HUES64 (cell line): ENCODE measurements at regions not wholly inside any gene's neighbourhood (a gene's known extent, or its start where the extent isn't known, plus 50 kb on each side); places are given as distances from the start of the nearest gene placed in this dataset.

Source experiments
- H3K27ac ChIP-seq: 2 replicates; pipeline ENCODE4 v1.7.0; 2013; ENCODE audit warnings: low read depth, low read length, inconsistent platforms
- H3K27me3 ChIP-seq: 2 replicates; pipeline ENCODE4 v1.6.1; 2013; ENCODE audit warnings: mild to moderate bottlenecking, low read length; ENCODE audit not compliant: insufficient read depth
- H3K36me3 ChIP-seq: 2 replicates; pipeline ENCODE4 v1.6.1; 2013; ENCODE audit warnings: mild to moderate bottlenecking, low read length; ENCODE audit not compliant: insufficient read depth
- H3K4me1 ChIP-seq: 2 replicates; pipeline ENCODE4 v1.6.1; 2013; ENCODE audit warnings: mild to moderate bottlenecking, low read length, moderate library complexity; ENCODE audit not compliant: insufficient read depth
- H3K4me3 ChIP-seq: 2 replicates; pipeline ENCODE4 v1.5.1; 2013; ENCODE audit warnings: mild to moderate bottlenecking, low read length, moderate library complexity
- H3K9ac ChIP-seq: 2 replicates; pipeline ENCODE4 v1.6.1; 2013; ENCODE audit warnings: mild to moderate bottlenecking, low read depth, low read length
- H3K9me3 ChIP-seq: 2 replicates; pipeline ENCODE4 v1.6.1; 2013; ENCODE audit warnings: low read depth, low read length; ENCODE audit not compliant: insufficient read depth
- WGBS: fragments of 150-250, 120-280 bp; methylation state at CpG from one replicate; pipeline ENCODE4 v1.1.7; 2013; ENCODE audit warnings: missing lambda C conversion rate; 5-methylcytosine and 5-hydroxymethylcytosine counted together

DNA sequence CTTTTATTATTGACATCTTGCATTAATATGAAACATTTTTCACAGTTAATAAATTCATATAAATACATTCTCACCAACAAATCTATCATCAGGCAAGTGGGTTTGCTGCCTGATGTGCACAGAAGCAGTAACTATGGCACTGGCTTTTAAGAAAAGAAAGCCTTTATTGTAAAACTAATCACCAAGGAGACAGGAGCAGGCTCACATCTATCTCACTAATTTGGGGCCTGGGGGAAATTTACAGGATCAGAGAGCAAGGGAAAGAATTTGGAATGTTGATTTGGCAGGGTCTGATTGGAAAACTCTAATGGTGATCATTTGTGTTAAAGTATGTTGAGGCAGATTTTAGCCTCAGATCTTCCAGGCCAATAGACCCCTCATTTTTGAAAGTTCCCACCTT is 605.7 kb downstream of the POM121L12 start:
- no peaks in the 10 kb centered on the region for H3K27me3 ChIP-seq
- H3K36me3 ChIP-seq = no peaks in the 10 kb centered on the region
- 0 out of 2 replicates have a peak, but pooled peaks cover 2% of the 10 kb centered on the region for H3K9me3 ChIP-seq
- no peak overlapping the region for H3K27ac ChIP-seq
- H3K9ac ChIP-seq = no peak overlapping the region
- H3K4me3 ChIP-seq = no peak overlapping the region
- peaks cover 16% of the 10 kb centered on the region for H3K4me1 ChIP-seq

DNA sequence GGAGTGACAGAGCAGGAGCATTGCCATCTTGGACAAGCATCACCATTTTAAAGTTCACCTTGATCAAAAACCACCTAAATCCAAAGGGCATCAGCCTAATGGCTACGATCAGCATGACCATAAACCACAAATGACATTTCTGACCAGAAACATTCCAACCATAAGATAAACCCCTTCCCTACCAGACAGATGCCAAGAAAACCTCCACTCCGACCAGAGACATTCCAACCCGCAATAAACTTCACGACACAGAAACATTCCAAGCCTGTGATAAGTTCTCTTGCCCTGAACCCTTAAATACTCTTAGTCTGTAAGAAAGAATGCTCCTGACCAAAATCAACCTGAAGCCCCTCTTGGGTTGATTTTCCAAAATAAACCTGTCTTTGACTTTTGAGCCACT is 606.9 kb downstream of the POM121L12 start:
- no peak overlapping the region for H3K27ac ChIP-seq
- no peaks in the 10 kb centered on the region for H3K27me3 ChIP-seq
- H3K9me3 ChIP-seq = no peaks in the 10 kb centered on the region
- no peak overlapping the region for H3K4me3 ChIP-seq
- H3K4me1 ChIP-seq = peaks cover 16% of the 10 kb centered on the region
- no peak overlapping the region for H3K9ac ChIP-seq
- WGBS = 92% methylated on average over 4 of the region's 4 CpGs
- no peaks in the 10 kb centered on the region for H3K36me3 ChIP-seq

DNA sequence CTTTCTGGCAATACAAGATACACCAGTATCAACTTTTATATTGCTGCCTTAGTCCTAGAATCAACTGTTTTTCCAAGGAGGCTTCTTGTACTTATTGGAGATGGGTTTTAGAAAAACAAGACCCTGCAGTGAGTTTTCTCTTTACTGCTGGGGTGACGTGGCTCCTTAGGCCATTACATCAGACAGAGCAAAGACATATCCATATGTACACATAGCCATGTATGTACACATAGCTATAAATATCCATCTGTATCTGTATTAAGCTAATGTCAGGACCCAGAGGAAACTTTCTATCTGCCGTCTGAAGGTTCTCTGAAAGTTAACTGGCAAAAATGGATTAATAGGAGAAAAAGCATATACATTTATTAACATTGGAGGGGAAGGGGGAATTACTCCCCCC is 607.4 kb downstream of the POM121L12 start:
- Histone ChIP-seq H3K4me3 (no peak overlapping the region), H3K27me3 (no peaks in the 10 kb centered on the region), H3K27ac (no peak overlapping the region), H3K9me3 (no peaks in the 10 kb centered on the region), H3K9ac (no peak overlapping the region), H3K36me3 (no peaks in the 10 kb centered on the region), H3K4me1 (peaks cover 16% of the 10 kb centered on the region)
- 88% methylated on average over 1 of the region's 2 CpGs for WGBS

DNA sequence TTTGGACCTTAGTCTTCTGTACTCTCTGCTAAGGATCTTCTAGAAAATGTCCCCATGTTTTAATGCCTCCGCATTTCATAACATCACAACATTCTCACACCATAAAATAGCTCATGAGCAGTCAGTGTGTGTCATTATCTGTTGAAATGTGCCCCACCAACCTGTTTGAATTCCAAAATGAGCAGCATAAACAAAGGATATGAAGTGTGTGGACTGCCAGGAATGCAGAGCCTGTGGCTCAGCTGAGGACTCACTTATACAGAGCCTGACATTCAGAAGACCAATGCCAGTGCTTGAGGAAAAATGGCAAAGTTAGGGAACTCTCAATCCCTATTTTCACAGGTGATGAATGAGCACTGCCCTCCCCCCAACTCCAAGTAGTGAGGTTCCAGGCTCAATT is 621.4 kb downstream of the POM121L12 start:
- 80% methylated on average over 1 of the region's 1 CpG for WGBS
- no peaks in the 10 kb centered on the region for H3K36me3 ChIP-seq

DNA sequence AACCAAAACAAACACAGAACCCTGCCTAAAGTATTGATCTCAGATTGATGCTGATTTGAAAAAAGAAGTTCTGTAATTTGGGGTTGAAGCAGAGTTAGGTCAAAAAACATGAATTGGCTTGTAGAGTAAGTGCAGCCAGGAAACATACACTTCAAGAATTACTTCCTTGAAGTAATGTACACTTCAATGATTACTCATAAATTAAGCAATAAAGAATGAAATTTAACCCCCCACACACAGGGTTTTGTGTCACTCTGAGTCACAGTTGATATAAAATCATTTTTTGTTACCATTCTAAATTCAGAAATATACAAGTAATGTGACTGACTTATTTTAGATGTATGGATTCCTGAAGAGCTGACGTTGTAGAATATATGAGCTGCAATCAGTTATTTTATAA is 622.2 kb downstream of the POM121L12 start:
- no peak overlapping the region for H3K27ac ChIP-seq
- H3K4me3 ChIP-seq = no peak overlapping the region
- no peak overlapping the region for H3K9ac ChIP-seq
- H3K9me3 ChIP-seq = no peaks in the 10 kb centered on the region
- no CpG with 5 or more reads among the region's 1 CpG for WGBS
- H3K27me3 ChIP-seq = no peaks in the 10 kb centered on the region
- H3K4me1 ChIP-seq = 0 out of 2 replicates have a peak, but pooled peaks cover 6% of the 10 kb centered on the region
- no peaks in the 10 kb centered on the region for H3K36me3 ChIP-seq

More for the DNA sequence above, 621.4 kb downstream of the POM121L12 start:
- Histone ChIP-seq H3K27ac (no peak overlapping the region), H3K9ac (no peak overlapping the region), H3K4me3 (no peak overlapping the region), H3K4me1 (0 out of 2 replicates have a peak, but pooled peaks cover 6% of the 10 kb centered on the region), H3K9me3 (no peaks in the 10 kb centered on the region), H3K27me3 (no peaks in the 10 kb centered on the region)

DNA sequence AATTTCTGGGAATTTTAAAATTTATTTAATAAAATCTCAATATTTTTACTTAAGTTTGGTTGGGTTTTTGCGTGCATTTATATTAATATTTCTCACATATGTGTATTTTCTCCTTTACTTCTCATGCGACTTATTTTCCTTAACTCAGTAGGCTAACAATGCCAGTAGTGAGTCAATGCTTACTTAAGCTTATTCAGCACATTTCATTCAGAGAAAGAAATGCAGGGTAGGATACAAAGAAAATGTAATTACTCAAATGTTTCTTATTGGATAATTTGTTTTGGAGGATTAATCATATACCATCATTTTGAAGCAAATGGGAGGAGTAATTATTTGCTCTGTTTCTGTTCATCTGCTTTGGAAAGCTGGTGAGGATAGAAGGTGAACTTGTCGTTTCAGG is 623.5 kb downstream of the POM121L12 start:
- Histone ChIP-seq H3K27me3 (no peaks in the 10 kb centered on the region), H3K9me3 (no peaks in the 10 kb centered on the region), H3K9ac (no peak overlapping the region), H3K4me3 (no peak overlapping the region), H3K4me1 (0 out of 2 replicates have a peak, but pooled peaks cover 6% of the 10 kb centered on the region), H3K27ac (no peak overlapping the region), H3K36me3 (no peaks in the 10 kb centered on the region)
- WGBS = 97% methylated on average over 1 of the region's 3 CpGs

DNA sequence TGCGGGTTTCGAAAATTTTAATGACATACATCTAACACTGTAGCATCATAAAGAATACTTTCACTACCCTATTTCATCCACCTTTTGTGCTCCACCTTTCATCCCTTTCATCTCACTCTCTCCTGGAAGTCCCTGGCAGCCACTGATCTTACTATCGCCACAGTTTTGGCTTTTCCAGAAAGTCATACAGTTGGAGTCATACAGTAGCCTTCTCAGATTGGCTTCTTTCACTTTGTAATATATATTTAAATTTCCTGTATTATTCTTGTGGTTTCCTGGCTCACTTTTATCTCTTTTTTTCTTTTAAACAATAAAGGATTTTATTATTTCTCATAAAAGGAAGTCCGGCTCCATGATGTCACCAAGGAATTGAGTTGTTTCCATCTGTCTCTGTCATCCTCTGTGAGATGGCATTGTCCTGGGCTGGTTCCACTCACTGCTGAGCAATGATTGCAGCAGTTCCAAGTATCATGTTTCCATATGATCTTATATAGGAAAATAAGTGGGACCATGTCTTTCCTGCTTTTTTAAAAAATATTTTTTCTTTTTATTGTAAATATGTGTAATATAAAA is 626.3 kb downstream of the POM121L12 start:
- WGBS = 86% methylated on average over 4 of the region's 4 CpGs
- no peaks in the 10 kb centered on the region for H3K9me3 ChIP-seq
- no peak overlapping the region for H3K4me3 ChIP-seq
- H3K27ac ChIP-seq = no peak overlapping the region
- H3K27me3 ChIP-seq = no peaks in the 10 kb centered on the region
- no peaks in the 10 kb centered on the region for H3K36me3 ChIP-seq
- H3K4me1 ChIP-seq = 0 out of 2 replicates have a peak, but pooled peaks cover 4% of the 10 kb centered on the region
- no peak overlapping the region for H3K9ac ChIP-seq

DNA sequence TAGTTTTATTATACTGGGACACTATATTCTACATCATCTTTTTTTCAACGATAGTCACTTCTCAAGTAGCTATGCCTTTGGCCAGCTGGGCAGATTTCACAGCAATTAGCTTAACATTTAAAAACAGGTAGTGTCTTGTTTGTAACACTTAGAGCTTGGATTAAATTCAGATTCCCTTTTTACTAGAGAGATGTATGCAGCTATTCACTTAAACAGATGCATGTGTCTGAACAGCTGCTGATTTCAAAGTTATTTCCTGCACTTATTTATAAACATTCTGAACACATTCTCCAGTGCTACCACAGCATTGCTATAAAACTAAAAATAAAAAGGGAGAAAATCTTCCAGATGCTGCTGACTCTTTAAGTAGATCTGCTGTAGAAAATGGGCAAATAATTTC is 637.2 kb downstream of the POM121L12 start:
- H3K27ac ChIP-seq = no peak overlapping the region
- H3K27me3 ChIP-seq = no peaks in the 10 kb centered on the region
- no peaks in the 10 kb centered on the region for H3K4me1 ChIP-seq
- no peak overlapping the region for H3K9ac ChIP-seq
- peaks cover 3% of the 10 kb centered on the region; the same call in 1 of the 2 replicates for H3K9me3 ChIP-seq
- H3K36me3 ChIP-seq = no peaks in the 10 kb centered on the region
- WGBS = 93% methylated on average over 1 of the region's 1 CpG
- no peak overlapping the region for H3K4me3 ChIP-seq

DNA sequence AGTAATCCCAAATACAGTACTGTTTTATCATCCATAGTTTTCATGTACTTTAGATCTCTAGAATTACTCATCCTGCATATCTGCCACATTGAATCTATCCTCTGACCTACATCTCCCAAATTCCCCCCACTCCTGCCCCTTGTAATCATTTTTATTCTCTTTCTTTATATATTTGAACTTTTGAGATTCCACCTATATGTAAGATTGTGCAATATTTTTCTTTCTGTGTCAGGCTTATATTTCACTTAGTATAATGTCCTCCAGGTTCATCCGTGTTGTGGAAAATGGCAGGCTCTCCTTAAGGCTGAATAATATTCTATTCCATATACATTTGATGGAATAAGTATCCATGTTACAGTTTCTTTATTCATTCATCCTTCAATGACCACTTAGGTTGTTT is 640.4 kb downstream of the POM121L12 start:
- Histone ChIP-seq H3K4me1 (no peaks in the 10 kb centered on the region), H3K36me3 (no peaks in the 10 kb centered on the region), H3K27me3 (no peaks in the 10 kb centered on the region), H3K4me3 (no peak overlapping the region), H3K9me3 (no peaks in the 10 kb centered on the region), H3K9ac (no peak overlapping the region), H3K27ac (no peak overlapping the region)
- no CpG with 5 or more reads among the region's 1 CpG for WGBS

DNA sequence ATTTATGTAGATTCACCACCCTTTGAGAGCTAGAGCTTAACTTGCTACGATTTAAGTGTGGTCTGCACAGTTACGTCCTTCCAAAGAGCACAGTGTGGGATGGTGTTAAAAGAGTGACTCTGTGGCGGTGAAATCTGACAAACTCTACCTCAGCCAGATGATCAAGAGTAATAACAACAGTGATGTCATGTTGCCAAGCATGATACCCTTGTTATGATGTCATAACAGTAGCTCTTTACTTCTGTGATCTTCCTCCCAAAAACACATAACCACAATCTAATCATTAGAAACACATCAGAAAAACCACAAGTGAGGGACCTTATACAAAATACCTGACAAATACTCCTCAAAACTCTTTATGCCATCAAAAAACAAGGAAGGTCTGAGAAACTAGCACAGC is 649.3 kb downstream of the POM121L12 start:
- H3K27ac ChIP-seq = no peak overlapping the region
- 93% methylated on average over 3 of the region's 3 CpGs for WGBS
- H3K36me3 ChIP-seq = no peaks in the 10 kb centered on the region
- no peak overlapping the region for H3K4me3 ChIP-seq
- no peaks in the 10 kb centered on the region for H3K27me3 ChIP-seq
- H3K4me1 ChIP-seq = no peaks in the 10 kb centered on the region
- no peak overlapping the region for H3K9ac ChIP-seq
- H3K9me3 ChIP-seq = no peaks in the 10 kb centered on the region

DNA sequence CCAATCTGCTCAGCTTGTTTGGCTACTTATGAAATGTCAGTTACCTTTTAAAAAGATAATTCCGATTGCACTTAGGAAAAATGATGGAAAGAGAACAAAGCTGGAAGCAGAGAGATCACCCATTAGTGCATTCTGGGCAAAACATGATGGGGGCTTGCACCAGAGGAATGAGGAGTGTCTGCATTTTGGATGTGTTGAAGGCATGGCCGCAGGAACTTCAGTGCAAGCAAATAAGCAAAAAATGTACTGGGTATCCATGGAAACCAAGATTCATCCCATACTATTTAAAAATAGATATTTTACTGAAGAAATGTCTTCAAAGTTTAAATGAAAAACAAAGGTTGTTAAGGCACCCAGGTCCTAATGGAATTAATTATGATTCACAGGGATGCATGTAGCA is 655.0 kb downstream of the POM121L12 start:
- Histone ChIP-seq H3K36me3 (no peaks in the 10 kb centered on the region), H3K4me3 (no peak overlapping the region), H3K9me3 (no peaks in the 10 kb centered on the region), H3K27me3 (no peaks in the 10 kb centered on the region), H3K27ac (no peak overlapping the region), H3K9ac (no peak overlapping the region), H3K4me1 (no peaks in the 10 kb centered on the region)
- WGBS = 90% methylated on average over 2 of the region's 2 CpGs

DNA sequence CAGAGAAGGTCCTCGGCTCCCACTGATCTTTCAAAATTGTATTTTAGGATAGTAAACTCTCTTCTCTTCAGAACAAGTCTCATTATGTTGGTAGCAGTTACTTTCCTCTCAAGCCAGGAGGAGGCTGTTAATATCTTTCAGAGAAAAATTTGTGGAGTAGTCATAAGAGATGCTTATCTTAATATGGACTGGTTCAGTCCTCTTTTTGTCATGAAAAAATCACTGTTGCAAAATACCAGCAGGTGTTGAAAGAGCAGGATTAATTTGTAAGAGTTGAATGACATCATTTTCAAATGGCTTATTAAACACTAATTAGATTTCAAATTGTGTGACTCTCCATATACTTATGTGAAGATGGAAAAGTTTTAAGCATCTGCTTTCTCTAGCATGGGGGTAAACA is 662.5 kb downstream of the POM121L12 start:
- H3K9ac ChIP-seq = no peak overlapping the region
- no peak overlapping the region for H3K27ac ChIP-seq
- H3K9me3 ChIP-seq = no peaks in the 10 kb centered on the region
- no CpG with 5 or more reads among the region's 1 CpG for WGBS
- H3K4me3 ChIP-seq = no peak overlapping the region
- no peaks in the 10 kb centered on the region for H3K4me1 ChIP-seq
- H3K27me3 ChIP-seq = no peaks in the 10 kb centered on the region
- H3K36me3 ChIP-seq = no peaks in the 10 kb centered on the region
